ENCODE measurements at regions not wholly inside any gene's neighbourhood (a gene's known extent, or its start where the extent isn't known, plus 50 kb on each side); places are given as distances from the start of the nearest gene placed in this dataset.
"Not testable (repeated sequence)": the region's sequence is repeated elsewhere in the genome, so short reads cannot be mapped to it uniquely, and the experiment has no call there.

DNA sequence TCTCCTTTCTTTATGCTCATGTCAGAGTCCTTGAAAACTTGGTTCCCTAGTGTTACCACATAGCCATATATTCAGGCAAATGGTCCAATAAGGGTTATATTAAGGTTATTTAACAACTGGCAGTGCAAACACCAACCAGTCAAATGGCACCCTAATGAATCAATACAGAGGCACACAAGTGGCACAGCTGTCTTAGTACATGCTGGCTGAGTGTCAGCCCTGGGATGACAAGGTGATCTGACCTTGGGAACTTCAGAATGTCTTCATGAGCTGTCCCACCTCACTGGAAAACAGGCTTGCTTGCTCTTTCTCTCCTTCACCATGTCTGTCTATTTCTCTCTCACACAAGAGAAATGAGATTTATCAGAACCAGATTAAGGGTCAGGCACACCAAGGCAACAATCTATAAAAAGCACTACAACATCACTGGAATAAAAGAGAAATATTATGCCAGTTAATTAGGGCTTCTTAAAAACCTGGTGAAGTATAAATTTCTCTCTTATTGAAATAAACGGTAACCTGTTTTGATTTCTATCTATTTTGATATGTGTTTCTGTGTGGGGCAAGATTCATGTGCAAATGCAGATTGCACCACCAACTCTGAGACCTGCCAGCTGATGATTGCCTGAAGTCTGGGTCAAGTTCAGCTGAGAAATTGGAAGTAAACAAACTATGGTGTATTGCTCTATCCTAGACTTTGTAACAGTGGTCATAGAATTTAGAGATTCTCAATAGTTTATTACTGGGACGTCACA lies 140.7 kb downstream of the SREK1 start:
- Histone ChIP-seq H3K4me3 (ENCODE audit: low read length) (no peak overlapping the region), H3K4me1 (ENCODE audit: control insufficient read depth, low read length) (no peaks in the 10 kb centered on the region), H3K27ac (ENCODE audit: low read depth, low read length) (no peak overlapping the region), H3K79me2 (ENCODE audit: control insufficient read depth, low read length) (no peaks in the 10 kb centered on the region), H3F3A (ENCODE audit: control insufficient read depth, insufficient read depth) (no peaks in the 10 kb centered on the region), H3K9me2 (replicated peaks; ENCODE audit: control insufficient read depth, low read length) (no peaks in the 10 kb centered on the region), H3K4me2 (ENCODE audit: low read length) (no peak overlapping the region), H3K36me3 (ENCODE audit: control insufficient read depth, low read length) (no peaks in the 10 kb centered on the region), H3K9me3 (ENCODE audit: control insufficient read depth, insufficient read depth, low read length) (no peaks in the 10 kb centered on the region), H3K27me3 (ENCODE audit: control insufficient read depth, low read length) (no peaks in the 10 kb centered on the region), H4K20me1 (ENCODE audit: control insufficient read depth, insufficient read depth, low read depth, low read length) (no peaks in the 10 kb centered on the region)
- TF ChIP-seq CTCF (IDR thresholded peaks at IDR 0.05; ENCODE audit: low read depth, low read length, poor library complexity, severe bottlenecking) (no peak), EZH2phosphoT487 (IDR thresholded peaks at IDR 0.05; ENCODE audit: borderline replicate concordance, low read length) (no peak)

DNA sequence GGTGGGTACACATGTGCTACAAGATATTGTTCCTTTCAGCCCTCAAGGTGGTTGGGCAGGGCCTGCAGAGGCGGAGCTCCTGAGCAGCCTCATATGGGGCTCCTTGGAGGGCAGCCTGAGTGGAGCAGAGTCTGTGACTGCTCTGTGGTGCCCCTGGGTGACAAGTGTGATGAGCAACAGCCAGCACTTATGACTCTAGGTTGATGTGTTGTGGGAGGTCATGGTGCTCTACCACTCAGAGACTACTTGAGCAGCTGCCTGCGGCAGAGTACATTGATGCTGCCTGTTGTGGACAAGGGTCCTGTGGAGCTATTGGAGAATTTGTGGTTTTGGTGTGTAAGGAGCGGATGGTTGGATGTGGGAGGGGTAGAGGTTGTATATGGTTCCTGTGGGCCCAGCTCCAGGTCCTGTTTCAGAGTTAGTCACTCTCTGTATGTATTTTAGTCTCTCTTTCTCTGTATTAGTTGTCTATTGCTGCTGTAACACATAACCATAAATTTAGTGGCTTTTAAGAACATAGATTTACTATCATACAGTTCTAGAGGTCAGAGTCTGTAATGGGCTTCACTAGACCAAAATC lies 141.3 kb downstream of the SREK1 start:
- TF ChIP-seq CTCF (IDR thresholded peaks at IDR 0.05; ENCODE audit: low read depth, low read length, poor library complexity, severe bottlenecking) (no peak), EZH2phosphoT487 (IDR thresholded peaks at IDR 0.05; ENCODE audit: borderline replicate concordance, low read length) (no peak)
- Histone ChIP-seq H3K36me3 (ENCODE audit: control insufficient read depth, low read length) (no peaks in the 10 kb centered on the region), H3K9me2 (replicated peaks; ENCODE audit: control insufficient read depth, low read length) (no peaks in the 10 kb centered on the region), H3K27ac (ENCODE audit: low read depth, low read length) (no peak overlapping the region), H3F3A (ENCODE audit: control insufficient read depth, insufficient read depth) (no peaks in the 10 kb centered on the region), H3K79me2 (ENCODE audit: control insufficient read depth, low read length) (no peaks in the 10 kb centered on the region), H3K4me3 (ENCODE audit: low read length) (no peak overlapping the region), H3K4me1 (ENCODE audit: control insufficient read depth, low read length) (no peaks in the 10 kb centered on the region), H3K9me3 (ENCODE audit: control insufficient read depth, insufficient read depth, low read length) (no peaks in the 10 kb centered on the region), H4K20me1 (ENCODE audit: control insufficient read depth, insufficient read depth, low read depth, low read length) (no peaks in the 10 kb centered on the region), H3K27me3 (ENCODE audit: control insufficient read depth, low read length) (no peaks in the 10 kb centered on the region), H3K4me2 (ENCODE audit: low read length) (no peak overlapping the region)

GRCh38 chr5:66291771-66292170 lies 147.7 kb downstream of the SREK1 start:
- no peak for TF ChIP-seq EZH2phosphoT487 (IDR thresholded peaks at IDR 0.05; ENCODE audit: borderline replicate concordance, low read length)
- no peak for TF ChIP-seq CTCF (IDR thresholded peaks at IDR 0.05; ENCODE audit: low read depth, low read length, poor library complexity, severe bottlenecking)
- H4K20me1 ChIP-seq (ENCODE audit: control insufficient read depth, insufficient read depth, low read depth, low read length): no peaks in the 10 kb centered on the region
- H3K4me1 ChIP-seq (ENCODE audit: control insufficient read depth, low read length): no peaks in the 10 kb centered on the region
- H3K9me3 ChIP-seq (ENCODE audit: control insufficient read depth, insufficient read depth, low read length): no peaks in the 10 kb centered on the region
- no peaks in the 10 kb centered on the region for H3K36me3 ChIP-seq (ENCODE audit: control insufficient read depth, low read length)
- H3K79me2 ChIP-seq (ENCODE audit: control insufficient read depth, low read length): no peaks in the 10 kb centered on the region
- H3K27me3 ChIP-seq (ENCODE audit: control insufficient read depth, low read length): no peaks in the 10 kb centered on the region; the same call in none of the 2 replicates
- H3K27ac ChIP-seq (ENCODE audit: low read depth, low read length): no peak overlapping the region
- H3K9me2 ChIP-seq (replicated peaks; ENCODE audit: control insufficient read depth, low read length): no peaks in the 10 kb centered on the region
- H3F3A ChIP-seq (ENCODE audit: control insufficient read depth, insufficient read depth): no peaks in the 10 kb centered on the region
- H3K4me3 ChIP-seq (ENCODE audit: low read length): no peak overlapping the region
- no peak overlapping the region for H3K4me2 ChIP-seq (ENCODE audit: low read length)

DNA sequence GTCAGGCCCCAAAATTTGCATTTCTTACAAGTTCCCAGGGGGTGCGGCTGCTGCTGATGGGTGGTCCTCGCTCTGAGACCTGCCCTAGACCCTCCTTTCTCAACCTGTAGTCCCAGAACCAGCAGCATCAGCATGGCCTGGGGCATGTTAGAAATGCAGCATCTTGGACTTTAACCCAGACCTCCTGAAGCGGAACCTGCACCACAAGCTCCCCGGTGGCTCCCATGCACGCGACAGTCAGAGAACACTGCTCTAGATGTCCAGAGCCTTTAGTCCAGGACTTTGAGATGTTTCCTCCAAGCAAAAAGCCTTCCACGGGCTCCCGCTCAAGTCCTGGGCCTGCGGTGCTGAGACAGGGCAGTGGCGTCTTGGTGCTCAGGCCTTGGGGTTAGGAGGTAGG lies 149.8 kb downstream of the SREK1 start:
- H4K20me1 ChIP-seq (ENCODE audit: control insufficient read depth, insufficient read depth, low read depth, low read length); H3K36me3 ChIP-seq (ENCODE audit: control insufficient read depth, low read length); H3K4me1 ChIP-seq (ENCODE audit: control insufficient read depth, low read length); H3K4me3 ChIP-seq (ENCODE audit: low read length); H3F3A ChIP-seq (ENCODE audit: control insufficient read depth, insufficient read depth); H3K27ac ChIP-seq (ENCODE audit: low read depth, low read length); H3K79me2 ChIP-seq (ENCODE audit: control insufficient read depth, low read length); H3K27me3 ChIP-seq (ENCODE audit: control insufficient read depth, low read length); H3K9me3 ChIP-seq (ENCODE audit: control insufficient read depth, insufficient read depth, low read length); H3K4me2 ChIP-seq (ENCODE audit: low read length); H3K9me2 ChIP-seq (replicated peaks; ENCODE audit: control insufficient read depth, low read length): not testable (repeated sequence)

All from DOHH2 (cell line).